ENCODE measurements at regions not wholly inside any gene's neighbourhood (a gene's known extent, or its start where the extent isn't known, plus 50 kb on each side); places are given as distances from the start of the nearest gene placed in this dataset.

GRCh38 chr10:85148693-85149640 is 820.6 kb downstream of the CCSER2 start:
- peak; percentile 47 for DNase-seq

GRCh38 chr10:85149766-85150165 is 821.4 kb downstream of the CCSER2 start:
- DNase-seq = no peak

GRCh38 chr10:85151506-85151905 is 823.1 kb downstream of the CCSER2 start:
- no peak for DNase-seq

- no peak for DNase-seq
These were observed 824.1 kb downstream of the CCSER2 start for GRCh38 chr10:85152496-85152895.

- no peak for DNase-seq
These were observed 824.5 kb downstream of the CCSER2 start for GRCh38 chr10:85152911-85153310.

- no peak for DNase-seq
These were observed 828.8 kb downstream of the CCSER2 start for GRCh38 chr10:85157206-85157605.

GRCh38 chr10:85168243-85168642 is 839.9 kb downstream of the CCSER2 start:
- peak; percentile 14 for DNase-seq

- DNase-seq = no peak
These were observed 841.6 kb downstream of the CCSER2 start for GRCh38 chr10:85170026-85170425.

GRCh38 chr10:85175635-85176034 is 847.2 kb downstream of the CCSER2 start:
- no peak for DNase-seq

- peak; percentile 25 for DNase-seq
These were observed 849.4 kb downstream of the CCSER2 start for GRCh38 chr10:85177767-85178166.

- no peak for DNase-seq
These were observed 858.7 kb downstream of the CCSER2 start for GRCh38 chr10:85187047-85187446.

GRCh38 chr10:85188770-85189484 is 860.5 kb downstream of the CCSER2 start:
- no peak for DNase-seq

- no peak for DNase-seq
These were observed 865.4 kb downstream of the CCSER2 start for GRCh38 chr10:85193796-85194195.

- no peak for DNase-seq
These were observed 866.3 kb downstream of the CCSER2 start for GRCh38 chr10:85194706-85195105.

GRCh38 chr10:85195596-85195995 is 867.2 kb downstream of the CCSER2 start:
- DNase-seq = no peak

GRCh38 chr10:85204814-85205213 is 876.4 kb downstream of the CCSER2 start:
- no peak for DNase-seq

- DNase-seq = no peak
These were observed 884.1 kb downstream of the CCSER2 start for GRCh38 chr10:85212526-85212925.

- DNase-seq = no peak
These were observed 885.1 kb downstream of the CCSER2 start for GRCh38 chr10:85213493-85213892.

- DNase-seq = peak; percentile 7
These were observed 893.9 kb downstream of the CCSER2 start for GRCh38 chr10:85222300-85222699.

- no peak for DNase-seq
These were observed 896.1 kb downstream of the CCSER2 start for GRCh38 chr10:85224366-85224940.

GRCh38 chr10:85225311-85225710 is 896.9 kb downstream of the CCSER2 start:
- no peak for DNase-seq

GRCh38 chr10:85226596-85226995 is 898.2 kb downstream of the CCSER2 start:
- no peak for DNase-seq

- DNase-seq = no peak
These were observed 900.3 kb downstream of the CCSER2 start for GRCh38 chr10:85228726-85229125.

Measured in tongue (tissue), 1 donor.